GM18873 (cell line): ENCODE measurements at regions not wholly inside any gene's neighbourhood (a gene's known extent, or its start where the extent isn't known, plus 50 kb on each side); places are given as distances from the start of the nearest gene placed in this dataset.
"Not testable (repeated sequence)": the region's sequence is repeated elsewhere in the genome, so short reads cannot be mapped to it uniquely, and the experiment has no call there.

Source experiments
- ATAC-seq: cut with Tn5 transposase; IDR thresholded peaks from one replicate; pipeline ENCODE4 v1.9.1; 2021; ENCODE audit warnings: mild to moderate bottlenecking, moderate library complexity, moderate number of reproducible peaks; ENCODE audit not compliant: unreplicated experiment, low FRiP score

- ATAC-seq: no peak
Observed at GRCh38 chr16:86854626-86855294, 276.4 kb downstream of the FOXL1 start.

- no peak for ATAC-seq
Observed at GRCh38 chr16:86856946-86857586, 278.7 kb downstream of the FOXL1 start.

- no peak for ATAC-seq
Observed at GRCh38 chr16:86857807-86858206, 279.5 kb downstream of the FOXL1 start.

GRCh38 chr16:86858501-86858900, 280.2 kb downstream of the FOXL1 start:
- no peak for ATAC-seq

GRCh38 chr16:86861270-86861858, 283.0 kb downstream of the FOXL1 start:
- ATAC-seq: not testable (repeated sequence)

- no peak for ATAC-seq
Observed at GRCh38 chr16:86862595-86863280, 284.4 kb downstream of the FOXL1 start.

GRCh38 chr16:86863609-86864008, 285.3 kb downstream of the FOXL1 start:
- ATAC-seq: no peak

- ATAC-seq: no peak
Observed at GRCh38 chr16:86864586-86864985, 286.2 kb downstream of the FOXL1 start.

GRCh38 chr16:86865851-86866662, 287.7 kb downstream of the FOXL1 start:
- no peak for ATAC-seq

- ATAC-seq: no peak
Observed at GRCh38 chr16:86866986-86867722, 288.8 kb downstream of the FOXL1 start.

- ATAC-seq: no peak
Observed at GRCh38 chr16:86868070-86868469, 289.7 kb downstream of the FOXL1 start.

- ATAC-seq: no peak
Observed at GRCh38 chr16:86868786-86869185, 290.4 kb downstream of the FOXL1 start.

GRCh38 chr16:86869288-86870022, 291.1 kb downstream of the FOXL1 start:
- no peak for ATAC-seq

GRCh38 chr16:86870380-86870779, 292.0 kb downstream of the FOXL1 start:
- ATAC-seq: no peak

- ATAC-seq: no peak
Observed at GRCh38 chr16:86872131-86872530, 293.8 kb downstream of the FOXL1 start.

- ATAC-seq: no peak
Observed at GRCh38 chr16:86872833-86873232, 294.5 kb downstream of the FOXL1 start.

- ATAC-seq: no peak
Observed at GRCh38 chr16:86874141-86874540, 295.8 kb downstream of the FOXL1 start.

- ATAC-seq: no peak
Observed at GRCh38 chr16:86876499-86876898, 298.1 kb downstream of the FOXL1 start.

GRCh38 chr16:86877108-86877507, 298.8 kb downstream of the FOXL1 start:
- no peak for ATAC-seq
